ENCODE measurements at regions not wholly inside any gene's neighbourhood (a gene's known extent, or its start where the extent isn't known, plus 50 kb on each side); places are given as distances from the start of the nearest gene placed in this dataset.

DNA sequence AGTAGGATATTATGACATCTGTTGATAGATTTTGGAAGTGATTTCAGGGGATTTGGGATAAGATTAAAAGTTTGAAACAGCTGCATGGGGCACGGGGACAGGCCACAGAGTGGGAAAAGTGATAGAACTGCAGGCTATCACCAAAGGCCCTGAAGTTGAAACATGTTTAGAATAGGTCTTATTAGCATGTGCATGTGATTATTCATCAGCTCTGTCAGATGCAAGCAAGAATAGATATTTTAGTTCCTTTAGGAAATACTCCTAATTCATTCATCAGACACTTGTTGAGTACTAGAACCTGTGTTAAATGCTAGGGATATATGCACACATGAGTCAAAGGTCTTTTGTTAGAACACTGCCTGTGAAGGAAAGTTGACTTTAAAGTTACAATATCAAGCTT is 261.2 kb upstream of the MAN1A1 start:
- TF ChIP-seq, protein P1, sequence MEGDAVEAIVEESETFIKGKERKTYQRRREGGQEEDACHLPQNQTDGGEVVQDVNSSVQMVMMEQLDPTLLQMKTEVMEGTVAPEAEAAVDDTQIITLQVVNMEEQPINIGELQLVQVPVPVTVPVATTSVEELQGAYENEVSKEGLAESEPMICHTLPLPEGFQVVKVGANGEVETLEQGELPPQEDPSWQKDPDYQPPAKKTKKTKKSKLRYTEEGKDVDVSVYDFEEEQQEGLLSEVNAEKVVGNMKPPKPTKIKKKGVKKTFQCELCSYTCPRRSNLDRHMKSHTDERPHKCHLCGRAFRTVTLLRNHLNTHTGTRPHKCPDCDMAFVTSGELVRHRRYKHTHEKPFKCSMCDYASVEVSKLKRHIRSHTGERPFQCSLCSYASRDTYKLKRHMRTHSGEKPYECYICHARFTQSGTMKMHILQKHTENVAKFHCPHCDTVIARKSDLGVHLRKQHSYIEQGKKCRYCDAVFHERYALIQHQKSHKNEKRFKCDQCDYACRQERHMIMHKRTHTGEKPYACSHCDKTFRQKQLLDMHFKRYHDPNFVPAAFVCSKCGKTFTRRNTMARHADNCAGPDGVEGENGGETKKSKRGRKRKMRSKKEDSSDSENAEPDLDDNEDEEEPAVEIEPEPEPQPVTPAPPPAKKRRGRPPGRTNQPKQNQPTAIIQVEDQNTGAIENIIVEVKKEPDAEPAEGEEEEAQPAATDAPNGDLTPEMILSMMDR (IDR thresholded peaks at IDR 0.05; ENCODE audit: low read depth, low read length) = no peak
- no peak for DNase-seq (ENCODE audit: extremely low read depth, low read depth)

DNA sequence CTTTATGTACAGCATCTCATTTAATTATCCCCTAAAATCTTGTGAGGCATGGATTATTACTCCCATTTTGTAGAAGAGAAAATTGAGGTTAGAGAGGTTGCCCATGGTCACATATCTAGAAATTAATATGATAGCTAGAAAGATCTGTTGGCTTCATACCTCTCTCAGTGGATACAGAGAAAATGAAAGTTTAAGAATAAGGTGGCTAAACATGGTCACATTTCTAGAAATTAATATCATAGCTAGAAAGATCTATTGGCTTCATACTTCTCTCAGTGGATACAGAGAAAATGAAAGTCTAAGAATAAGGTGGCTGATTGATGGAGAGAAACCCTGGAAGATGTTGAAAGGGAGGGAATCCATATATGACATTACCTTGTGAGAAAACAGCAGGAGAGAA is 260.7 kb upstream of the MAN1A1 start:
- TF ChIP-seq, protein P1 (IDR thresholded peaks at IDR 0.05; ENCODE audit: low read depth, low read length) = no peak
- DNase-seq (ENCODE audit: extremely low read depth, low read depth) = no peak

DNA sequence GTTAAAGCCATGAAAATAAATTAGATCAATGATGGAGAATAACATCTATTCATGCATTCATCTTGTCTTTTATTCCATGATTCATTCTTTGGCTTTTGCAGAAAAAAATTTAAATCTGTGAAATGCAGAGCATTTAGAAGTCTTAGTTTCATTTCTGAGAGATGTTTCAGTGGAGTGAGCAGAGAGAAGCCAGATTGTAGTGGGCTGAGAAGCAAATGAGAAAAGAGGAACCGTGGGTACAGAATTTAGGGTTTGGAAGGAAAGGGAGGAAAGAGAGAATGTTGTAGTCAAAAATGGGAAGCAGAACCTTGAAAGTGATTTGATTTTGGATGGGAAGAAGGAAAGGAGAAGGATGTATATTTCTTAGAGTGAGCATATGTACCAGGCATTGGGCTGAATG is 260.3 kb upstream of the MAN1A1 start:
- no peak for DNase-seq (ENCODE audit: extremely low read depth, low read depth)
- TF ChIP-seq, protein P1 (IDR thresholded peaks at IDR 0.05; ENCODE audit: low read depth, low read length) = no peak

DNA sequence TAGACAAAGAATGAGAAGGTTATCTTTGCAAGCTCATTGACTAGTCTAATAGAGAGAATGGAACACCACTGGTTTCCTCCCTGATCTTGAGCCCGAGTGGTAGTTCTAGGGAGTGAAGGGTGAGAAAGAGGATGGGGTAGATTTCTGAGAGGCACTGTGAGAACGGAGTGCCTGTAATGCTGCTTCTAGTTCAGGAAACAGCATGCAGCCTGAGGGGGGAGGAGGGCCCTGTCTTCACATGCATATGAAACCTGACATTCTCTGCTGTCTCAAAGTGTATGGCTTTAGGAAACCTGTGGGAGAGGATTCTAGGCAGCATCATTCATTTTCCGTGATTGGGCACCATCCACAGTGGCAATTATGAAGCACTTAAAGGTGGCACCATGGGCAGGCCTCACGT is 259.4 kb upstream of the MAN1A1 start:
- TF ChIP-seq, protein P1 (IDR thresholded peaks at IDR 0.05; ENCODE audit: low read depth, low read length) = no peak
- DNase-seq (ENCODE audit: extremely low read depth, low read depth) = no peak

- no peak for DNase-seq (ENCODE audit: extremely low read depth, low read depth)
- TF ChIP-seq, protein P1 (IDR thresholded peaks at IDR 0.05; ENCODE audit: low read depth, low read length) = no peak
These were observed 254.6 kb upstream of the MAN1A1 start for GRCh38 chr6:119604124-119604523.

DNA sequence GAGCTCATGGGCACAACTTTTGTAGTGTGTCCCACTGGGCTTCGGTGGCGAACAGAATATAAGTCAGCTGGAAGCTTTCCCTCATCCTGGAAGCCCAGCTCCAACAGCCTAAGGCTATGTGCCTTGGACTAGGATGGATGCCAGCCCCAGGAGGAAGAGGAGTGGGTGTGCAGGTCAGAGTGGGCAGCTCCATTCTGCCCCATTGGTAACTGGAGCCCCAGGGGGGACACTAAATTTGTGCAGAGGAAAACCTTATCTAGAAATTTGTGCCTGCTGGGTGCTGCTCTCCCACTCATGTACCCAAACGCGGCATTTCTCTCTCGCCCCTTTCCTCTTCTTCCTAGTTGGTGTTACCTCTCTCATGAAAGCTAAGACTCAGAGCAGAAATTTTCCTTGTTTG is 253.9 kb upstream of the MAN1A1 start:
- TF ChIP-seq, protein P1 (IDR thresholded peaks at IDR 0.05; ENCODE audit: low read depth, low read length) = no peak
- no peak for DNase-seq (ENCODE audit: extremely low read depth, low read depth)

DNA sequence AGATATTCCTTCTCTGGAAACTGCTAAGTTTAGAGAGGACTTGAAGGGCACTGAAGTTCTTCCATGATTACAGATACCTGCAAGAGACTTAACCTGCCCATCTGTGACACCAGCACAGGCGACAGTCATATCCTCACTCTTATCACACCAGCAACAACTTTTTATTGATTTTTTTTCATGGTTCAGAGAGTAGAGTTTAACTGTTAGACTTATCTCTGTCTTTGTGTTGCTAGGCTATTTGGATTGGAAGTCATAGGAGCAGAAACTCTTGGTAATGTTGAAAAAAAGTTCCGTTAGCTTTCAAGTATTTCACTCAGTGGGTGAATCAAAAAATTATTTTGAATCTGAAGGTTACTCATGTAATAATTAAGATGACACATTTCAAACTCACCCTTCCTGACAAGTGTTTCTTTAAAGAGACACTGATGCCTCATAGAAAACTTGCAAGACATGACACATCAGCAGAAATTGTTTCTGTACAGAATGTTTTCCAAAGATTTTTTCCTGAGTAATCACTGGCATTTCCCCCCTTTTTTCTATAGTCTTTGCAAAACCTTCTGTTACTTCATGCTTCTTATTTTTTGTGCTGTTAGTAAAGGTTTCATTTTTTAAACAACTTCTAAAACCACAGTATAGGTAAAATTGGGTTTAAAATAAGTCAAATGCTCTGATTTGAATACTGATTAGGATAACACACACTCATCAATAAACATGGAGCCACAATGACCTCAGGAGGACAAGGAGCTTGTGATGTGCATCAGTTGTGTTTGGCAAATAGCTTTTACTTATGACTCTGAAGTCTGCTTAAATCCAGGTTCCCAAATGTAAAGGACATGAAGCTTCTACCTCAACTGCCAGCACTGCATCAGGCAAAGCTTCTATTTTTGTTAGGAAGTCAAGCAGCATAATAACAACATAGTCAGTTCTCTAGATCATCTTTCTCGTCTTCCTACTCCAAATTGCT is 252.9 kb upstream of the MAN1A1 start:
- no peak for DNase-seq (ENCODE audit: extremely low read depth, low read depth)
- TF ChIP-seq, protein P1 (IDR thresholded peaks at IDR 0.05; ENCODE audit: low read depth, low read length) = no peak

Data from AG09319 (cell line).